ENCODE measurements at regions not wholly inside any gene's neighbourhood (a gene's known extent, or its start where the extent isn't known, plus 50 kb on each side); places are given as distances from the start of the nearest gene placed in this dataset.

- TF ChIP-seq SP1 (IDR thresholded peaks at IDR 0.05) (no peak), NFRKB (IDR thresholded peaks at IDR 0.05) (no peak), FOXA1 (IDR thresholded peaks at IDR 0.05) (no peak), FOXM1 (IDR thresholded peaks at IDR 0.05; ENCODE audit: borderline replicate concordance) (no peak), L3MBTL2 (conservative IDR thresholded peaks at IDR 0.05) (no peak), BHLHE40 (IDR thresholded peaks at IDR 0.05; ENCODE audit: borderline replicate concordance) (no peak), HDGF (IDR thresholded peaks at IDR 0.05; ENCODE audit: borderline replicate concordance) (no peak), ZNF384 (IDR thresholded peaks at IDR 0.05) (no peak), ELF4 (IDR thresholded peaks at IDR 0.05) (no peak), LEF1 (IDR thresholded peaks at IDR 0.05; ENCODE audit: borderline replicate concordance) (no peak), CTBP1 (IDR thresholded peaks at IDR 0.05; ENCODE audit: borderline replicate concordance) (no peak), ARNT (IDR thresholded peaks at IDR 0.05) (no peak)
Observed at GRCh38 chr1:70528590-70529333, 117.7 kb downstream of the CTH start.

All from HEK293T (cell line).